CD4-positive, alpha-beta T cell (primary cell): ENCODE measurements at regions not wholly inside any gene's neighbourhood (a gene's known extent, or its start where the extent isn't known, plus 50 kb on each side); places are given as distances from the start of the nearest gene placed in this dataset.

Experiments used
- ATAC-seq: fragments of 200-7000 bp; cut with Tn5 transposase; one replicate; pipeline ENCODE4 v1.10.0; 2022; ENCODE audit warnings: mild to moderate bottlenecking; ENCODE audit not compliant: poor library complexity
- CTCF ChIA-PET: fragments of 350-600 bp; sonication (Branson Sonifier 250); formaldehyde crosslinking; loops from one replicate; lab custom pipeline; 2021; ENCODE audit warnings: antibody characterized with exemption, inconsistent platforms; lab: Charles Lee
- POLR2A ChIA-PET: fragments of 350-600 bp; sonication (Branson Sonifier 250); formaldehyde crosslinking; loops from one replicate; lab custom pipeline; 2021; ENCODE audit warnings: antibody characterized with exemption, inconsistent platforms; lab: Charles Lee
- DNase-seq, 14 experiments: peaks; one replicate each; pipeline ENCODE4 v3.0.0-alpha.2; 2013 to 2020; ENCODE audit warnings: mixed read lengths in 2 of 14
- H3K27ac ChIP-seq, 2 donors: one replicate each; pipeline versions ENCODE4 v1.5.1 to v1.7.0; 2013; ENCODE audit warnings: low read length in 2 of 2, low read depth in 1 of 2, mild to moderate bottlenecking in 1 of 2
- H3K27me3 ChIP-seq, 2 experiments: 1 replicate in 1 of 2; 2 replicates in 1 of 2; pipeline versions ENCODE4 v1.6.1 to v1.7.0; 2013; ENCODE audit warnings: low read length in 2 of 2, control low read depth in 1 of 2, mild to moderate bottlenecking in 1 of 2, moderate library complexity in 1 of 2; ENCODE audit not compliant: insufficient read depth in 2 of 2, control insufficient read depth in 1 of 2
- H3K36me3 ChIP-seq: one replicate; pipeline ENCODE4 v1.6.1; 2013; ENCODE audit warnings: low read length, control low read depth; ENCODE audit not compliant: insufficient read depth
- H3K4me1 ChIP-seq: one replicate; pipeline ENCODE4 v1.6.1; 2013; ENCODE audit warnings: low read length, control low read depth; ENCODE audit not compliant: insufficient read depth
- H3K4me3 ChIP-seq: one replicate; pipeline ENCODE4 v1.5.1; 2013; ENCODE audit warnings: mild to moderate bottlenecking, low read length, moderate library complexity
- H3K9me3 ChIP-seq, 2 experiments: 1 replicate in 1 of 2; 2 replicates in 1 of 2; pipeline versions ENCODE4 v1.6.1 to v1.7.0; 2013; ENCODE audit warnings: low read length in 2 of 2, mild to moderate bottlenecking in 2 of 2, control low read depth in 1 of 2, moderate library complexity in 1 of 2; ENCODE audit not compliant: control insufficient read depth in 1 of 2, insufficient read depth in 1 of 2
- H3K27ac Mint-ChIP-seq: one replicate; pipeline ENCODE4 v1.8.0; 2020; ENCODE audit warnings: mixed read lengths
- H3K27me3 Mint-ChIP-seq: one replicate; pipeline ENCODE4 v1.8.0; 2021; ENCODE audit warnings: mixed read lengths
- H3K36me3 Mint-ChIP-seq: one replicate; pipeline ENCODE4 v1.8.0; 2021; ENCODE audit warnings: low read depth, mixed read lengths
- H3K4me1 Mint-ChIP-seq: one replicate; pipeline ENCODE4 v1.8.0; 2021; ENCODE audit warnings: low read depth, mixed read lengths
- H3K4me3 Mint-ChIP-seq: one replicate; pipeline ENCODE4 v1.8.0; 2020; ENCODE audit warnings: mild to moderate bottlenecking, mixed read lengths
- H3K9me3 Mint-ChIP-seq: one replicate; pipeline ENCODE4 v1.8.0; 2020; ENCODE audit warnings: mixed read lengths
- intact Hi-C, 2 experiments: fragments of 100-400 bp; cut with DNase I in 1 of 2; cut with micrococcal nuclease in 1 of 2; formaldehyde crosslinking; loops; one replicate each; pipeline versions ENCODE4 v1.15.1 to v1.9.0; 2023 to 2025; cut with DNase I, micrococcal nuclease
- TF ChIP-seq, protein P1 (sequence below): fragments of 200-600 bp; IDR thresholded peaks from one replicate; pipeline ENCODE4 v1.8.0; 2022; ENCODE audit warnings: antibody characterized with exemption, mild to moderate bottlenecking

DNA sequence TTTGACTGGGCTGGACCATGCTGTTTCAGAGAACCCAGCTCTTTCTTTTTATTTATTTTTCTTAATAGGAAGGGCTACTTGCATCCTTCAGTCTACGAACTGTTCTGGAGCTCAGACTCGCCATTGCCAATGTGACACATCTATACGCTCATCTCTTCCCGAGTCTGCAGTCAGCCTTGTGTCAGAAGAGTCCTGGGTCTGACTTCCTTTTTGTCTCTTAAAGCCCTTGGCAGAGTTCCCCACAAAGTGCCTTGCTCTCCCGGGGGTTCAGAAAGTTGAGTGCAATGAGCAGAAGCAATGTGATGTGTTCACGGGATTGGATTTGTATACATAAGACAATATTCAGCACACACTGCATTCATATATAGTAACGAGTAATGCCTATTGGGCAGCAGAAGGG is 140.4 kb downstream of the ATPSCKMT start:
- DNase-seq (no peak), ATAC-seq (no peak)
- no peaks in the 10 kb centered on the region for H3K4me1 ChIP-seq
- H3K36me3 ChIP-seq = no peaks in the 10 kb centered on the region
- TF ChIP-seq, protein P1, sequence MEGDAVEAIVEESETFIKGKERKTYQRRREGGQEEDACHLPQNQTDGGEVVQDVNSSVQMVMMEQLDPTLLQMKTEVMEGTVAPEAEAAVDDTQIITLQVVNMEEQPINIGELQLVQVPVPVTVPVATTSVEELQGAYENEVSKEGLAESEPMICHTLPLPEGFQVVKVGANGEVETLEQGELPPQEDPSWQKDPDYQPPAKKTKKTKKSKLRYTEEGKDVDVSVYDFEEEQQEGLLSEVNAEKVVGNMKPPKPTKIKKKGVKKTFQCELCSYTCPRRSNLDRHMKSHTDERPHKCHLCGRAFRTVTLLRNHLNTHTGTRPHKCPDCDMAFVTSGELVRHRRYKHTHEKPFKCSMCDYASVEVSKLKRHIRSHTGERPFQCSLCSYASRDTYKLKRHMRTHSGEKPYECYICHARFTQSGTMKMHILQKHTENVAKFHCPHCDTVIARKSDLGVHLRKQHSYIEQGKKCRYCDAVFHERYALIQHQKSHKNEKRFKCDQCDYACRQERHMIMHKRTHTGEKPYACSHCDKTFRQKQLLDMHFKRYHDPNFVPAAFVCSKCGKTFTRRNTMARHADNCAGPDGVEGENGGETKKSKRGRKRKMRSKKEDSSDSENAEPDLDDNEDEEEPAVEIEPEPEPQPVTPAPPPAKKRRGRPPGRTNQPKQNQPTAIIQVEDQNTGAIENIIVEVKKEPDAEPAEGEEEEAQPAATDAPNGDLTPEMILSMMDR = no peak
- no peak overlapping the region for H3K27ac ChIP-seq
- ChIA-PET CTCF (no interaction called here), POLR2A (no interaction called here)
- H3K27me3 ChIP-seq = no peaks in the 10 kb centered on the region
- intact Hi-C loops = no loop called here
- no peak overlapping the region for H3K4me3 ChIP-seq
- Mint-ChIP-seq H3K36me3 (no peaks in the 10 kb centered on the region), H3K27me3 (peaks cover 7% of the 10 kb centered on the region), H3K4me3 (no peak overlapping the region), H3K4me1 (no peaks in the 10 kb centered on the region), H3K9me3 (peaks cover 3% of the 10 kb centered on the region), H3K27ac (no peak overlapping the region)
- peaks cover 0 to 3% of the 10 kb centered on the region in 2 experiments for H3K9me3 ChIP-seq

DNA sequence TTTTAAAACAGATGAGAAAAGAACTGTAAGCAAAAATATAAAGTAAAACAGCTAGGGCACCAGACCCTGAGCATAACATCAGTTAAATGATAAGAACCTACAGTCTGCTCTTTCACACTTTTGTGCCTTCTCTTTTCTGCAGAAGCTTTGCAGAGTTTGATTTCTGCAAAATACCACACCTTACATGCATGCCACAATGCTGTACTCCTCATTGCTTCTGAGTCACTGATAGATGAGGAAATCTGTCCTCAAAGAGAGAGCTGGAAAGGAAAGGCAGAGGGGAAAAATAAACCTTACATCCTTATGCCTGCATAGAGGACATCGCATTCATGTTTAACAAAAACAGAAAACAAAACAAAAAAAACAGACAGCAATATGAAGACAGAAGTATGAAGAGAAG is 142.9 kb downstream of the ATPSCKMT start:
- Mint-ChIP-seq H3K4me3 (no peak overlapping the region), H3K27ac (no peak overlapping the region), H3K27me3 (peaks cover 5% of the 10 kb centered on the region), H3K36me3 (no peaks in the 10 kb centered on the region), H3K4me1 (no peaks in the 10 kb centered on the region), H3K9me3 (peaks cover 3% of the 10 kb centered on the region)
- TF ChIP-seq, protein P1 = no peak
- Histone ChIP-seq H3K4me1 (no peaks in the 10 kb centered on the region), H3K4me3 (no peak overlapping the region), H3K36me3 (no peaks in the 10 kb centered on the region), H3K9me3 (peaks cover 0 to 3% of the 10 kb centered on the region in 2 experiments), H3K27ac (no peak overlapping the region), H3K27me3 (no peaks in the 10 kb centered on the region)
- intact Hi-C loops = no loop called here
- DNase-seq (no peak), ATAC-seq (no peak)
- CTCF ChIA-PET = no interaction called here
- POLR2A ChIA-PET = no interaction called here

DNA sequence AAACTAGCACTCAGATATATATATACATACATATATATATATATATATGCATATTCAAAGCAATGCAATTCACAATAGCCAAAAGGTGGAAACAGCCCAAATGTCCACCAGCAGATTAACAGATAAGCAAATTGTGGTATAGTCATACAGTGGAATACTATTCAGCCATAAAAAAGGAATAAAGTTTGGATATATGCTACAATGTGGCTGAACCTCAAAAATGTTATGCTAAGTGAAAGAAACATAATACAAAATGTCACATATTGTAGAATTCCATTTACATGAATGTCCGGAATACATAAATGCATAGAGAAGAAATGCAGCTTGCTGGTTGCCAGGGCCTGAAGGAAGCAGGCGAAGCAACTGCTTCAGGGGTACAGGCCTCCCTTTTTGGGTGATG is 143.4 kb downstream of the ATPSCKMT start:
- no peak overlapping the region for H3K27ac ChIP-seq
- ChIA-PET CTCF (no interaction called here), POLR2A (no interaction called here)
- H3K36me3 Mint-ChIP-seq = no peaks in the 10 kb centered on the region
- TF ChIP-seq, protein P1 = no peak
- H3K4me3 Mint-ChIP-seq = no peak overlapping the region
- peaks cover 3% of the 10 kb centered on the region for H3K9me3 Mint-ChIP-seq
- H3K27me3 ChIP-seq = no peaks in the 10 kb centered on the region
- H3K9me3 ChIP-seq = peaks cover 0 to 3% of the 10 kb centered on the region in 2 experiments
- no peaks in the 10 kb centered on the region for H3K4me1 ChIP-seq
- ATAC-seq (no peak), DNase-seq (no peak)
- intact Hi-C loops = no loop called here
- H3K4me1 Mint-ChIP-seq = no peaks in the 10 kb centered on the region
- no peak overlapping the region for H3K4me3 ChIP-seq
- H3K27me3 Mint-ChIP-seq = peaks cover 5% of the 10 kb centered on the region
- no peaks in the 10 kb centered on the region for H3K36me3 ChIP-seq
- H3K27ac Mint-ChIP-seq = no peak overlapping the region
